GM12891 (cell line): ENCODE measurements at regions not wholly inside any gene's neighbourhood (a gene's known extent, or its start where the extent isn't known, plus 50 kb on each side); places are given as distances from the start of the nearest gene placed in this dataset.

Experiments used
- PAX5 ChIP-seq: IDR thresholded peaks from 2 replicates; pipeline ENCODE4 v1.6.1; 2011; ENCODE audit warnings: low read length, moderate library complexity, mild to moderate bottlenecking; ENCODE audit not compliant: insufficient read depth, severe bottlenecking
- POLR2A ChIP-seq: IDR thresholded peaks from 2 replicates; pipeline ENCODE4 v1.6.1; 2011; ENCODE audit warnings: low read depth, low read length, control low read depth
- POLR2AphosphoS5 ChIP-seq: IDR thresholded peaks from 2 replicates; pipeline ENCODE4 v1.6.1; 2011; ENCODE audit warnings: low read depth, low read length, control low read depth
- POU2F2 ChIP-seq: IDR thresholded peaks from 2 replicates; pipeline ENCODE4 v1.6.1; 2011; ENCODE audit warnings: low read depth, mild to moderate bottlenecking, control low read depth, low read length, moderate library complexity
- SPI1 ChIP-seq: IDR thresholded peaks from 2 replicates; pipeline ENCODE4 v1.6.1; 2011; ENCODE audit warnings: low read depth, low read length, control low read depth
- TAF1 ChIP-seq: IDR thresholded peaks from 2 replicates; pipeline ENCODE4 v1.6.1; 2011; ENCODE audit warnings: low read depth, low read length, control low read depth

DNA sequence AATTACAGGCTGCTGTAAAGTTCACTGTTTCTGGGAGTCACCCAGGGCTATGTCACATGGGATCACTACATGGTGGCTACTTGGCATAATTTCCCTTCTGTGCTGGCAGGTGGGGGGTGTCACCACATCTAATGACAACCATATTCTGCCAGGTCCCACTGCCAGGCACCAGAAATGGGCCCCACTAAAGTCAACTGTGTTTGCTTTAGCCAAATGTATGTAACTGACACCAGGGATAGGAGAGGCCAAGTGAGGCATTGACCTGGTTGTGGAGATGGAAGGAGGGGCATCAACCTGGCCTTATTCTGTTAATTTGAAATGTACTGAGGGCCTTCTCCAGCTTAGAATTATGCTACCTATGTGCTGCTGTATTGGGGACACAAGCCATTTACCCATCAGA, 370.6 kb upstream of the PROX1 start:
- TF ChIP-seq TAF1 (no peak), POLR2A (no peak), POLR2AphosphoS5 (no peak), PAX5 (no peak), POU2F2 (no peak), SPI1 (no peak)
